GM12892 (cell line): ENCODE measurements at regions not wholly inside any gene's neighbourhood (a gene's known extent, or its start where the extent isn't known, plus 50 kb on each side); places are given as distances from the start of the nearest gene placed in this dataset.

Experiments used
- POLR2A ChIP-seq: IDR thresholded peaks from 2 replicates; pipeline ENCODE4 v1.6.1; 2011; ENCODE audit warnings: low read depth, low read length, control low read depth
- POLR2AphosphoS5 ChIP-seq: IDR thresholded peaks from 2 replicates; pipeline ENCODE4 v1.6.1; 2011; ENCODE audit warnings: low read depth, low read length, control low read depth

- TF ChIP-seq POLR2A (no peak), POLR2AphosphoS5 (no peak)
Observed at GRCh38 chr10:24010436-24010970, 198.4 kb upstream of the KIAA1217 start.
